ENCODE measurements at regions not wholly inside any gene's neighbourhood (a gene's known extent, or its start where the extent isn't known, plus 50 kb on each side); places are given as distances from the start of the nearest gene placed in this dataset.
A peak's percentile ranks its signal among the peaks of the same experiment; 100 is the strongest.

- Mint-ChIP-seq H3K36me3 (no peaks in the 10 kb centered on the region), H3K4me3 (no peak overlapping the region), H3K27ac (no peak overlapping the region), H3K4me1 (peaks cover 15% of the 10 kb centered on the region), H3K9me3 (peaks cover 6% of the 10 kb centered on the region), H3K27me3 (ENCODE audit: insufficient read depth, low read depth) (no peaks in the 10 kb centered on the region)
- Histone ChIP-seq H3K4me2 (no peak overlapping the region), H3K27me3 (no peaks in the 10 kb centered on the region), H3K4me1 (peaks cover 23% of the 10 kb centered on the region), H3K27ac (no peak overlapping the region), H3K4me3 (no peak overlapping the region), H3K9me3 (ENCODE audit: low read depth) (no peaks in the 10 kb centered on the region), H2AFZ (replicated peaks) (peak overlapping the region; percentile 77), H4K20me1 (ENCODE audit: low read depth) (no peaks in the 10 kb centered on the region), H3K79me2 (ENCODE audit: low read depth) (no peaks in the 10 kb centered on the region), H3K9ac (no peak overlapping the region), H3F3A (ENCODE audit: low read depth) (no peaks in the 10 kb centered on the region), H3K36me3 (no peaks in the 10 kb centered on the region)
- DNase-seq (ENCODE audit: low spot score), result no peak
- no peak for TF ChIP-seq EZH2 (IDR thresholded peaks at IDR 0.05)
- no peak for TF ChIP-seq EZH2phosphoT487 (IDR thresholded peaks at IDR 0.05)
Measured at GRCh38 chr14:65926504-65926903, 514.0 kb downstream of the FUT8 start.

GRCh38 chr14:65926935-65927700, 514.6 kb downstream of the FUT8 start:
- Mint-ChIP-seq H3K9me3 (peaks cover 6% of the 10 kb centered on the region), H3K4me1 (peaks cover 15% of the 10 kb centered on the region), H3K4me3 (no peak overlapping the region), H3K27me3 (ENCODE audit: insufficient read depth, low read depth) (no peaks in the 10 kb centered on the region), H3K27ac (peak overlapping the region; percentile 3), H3K36me3 (no peaks in the 10 kb centered on the region)
- Histone ChIP-seq H3K4me1 (peaks cover 23% of the 10 kb centered on the region), H2AFZ (replicated peaks) (peak overlapping the region; percentile 77), H3F3A (ENCODE audit: low read depth) (no peaks in the 10 kb centered on the region), H4K20me1 (ENCODE audit: low read depth) (no peaks in the 10 kb centered on the region), H3K79me2 (ENCODE audit: low read depth) (no peaks in the 10 kb centered on the region), H3K4me2 (peak overlapping the region; percentile 20), H3K4me3 (no peak overlapping the region), H3K9me3 (ENCODE audit: low read depth) (no peaks in the 10 kb centered on the region), H3K9ac (no peak overlapping the region), H3K27me3 (no peaks in the 10 kb centered on the region), H3K27ac (no peak overlapping the region), H3K36me3 (no peaks in the 10 kb centered on the region)
- no peak for DNase-seq (ENCODE audit: low spot score)
- TF ChIP-seq EZH2 (IDR thresholded peaks at IDR 0.05) (no peak), EZH2phosphoT487 (IDR thresholded peaks at IDR 0.05) (no peak)
- TF ChIP-seq, protein P1, sequence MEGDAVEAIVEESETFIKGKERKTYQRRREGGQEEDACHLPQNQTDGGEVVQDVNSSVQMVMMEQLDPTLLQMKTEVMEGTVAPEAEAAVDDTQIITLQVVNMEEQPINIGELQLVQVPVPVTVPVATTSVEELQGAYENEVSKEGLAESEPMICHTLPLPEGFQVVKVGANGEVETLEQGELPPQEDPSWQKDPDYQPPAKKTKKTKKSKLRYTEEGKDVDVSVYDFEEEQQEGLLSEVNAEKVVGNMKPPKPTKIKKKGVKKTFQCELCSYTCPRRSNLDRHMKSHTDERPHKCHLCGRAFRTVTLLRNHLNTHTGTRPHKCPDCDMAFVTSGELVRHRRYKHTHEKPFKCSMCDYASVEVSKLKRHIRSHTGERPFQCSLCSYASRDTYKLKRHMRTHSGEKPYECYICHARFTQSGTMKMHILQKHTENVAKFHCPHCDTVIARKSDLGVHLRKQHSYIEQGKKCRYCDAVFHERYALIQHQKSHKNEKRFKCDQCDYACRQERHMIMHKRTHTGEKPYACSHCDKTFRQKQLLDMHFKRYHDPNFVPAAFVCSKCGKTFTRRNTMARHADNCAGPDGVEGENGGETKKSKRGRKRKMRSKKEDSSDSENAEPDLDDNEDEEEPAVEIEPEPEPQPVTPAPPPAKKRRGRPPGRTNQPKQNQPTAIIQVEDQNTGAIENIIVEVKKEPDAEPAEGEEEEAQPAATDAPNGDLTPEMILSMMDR (IDR thresholded peaks at IDR 0.05), result no peak

GRCh38 chr14:65927931-65928356, 515.4 kb downstream of the FUT8 start:
- no peak overlapping the region for H3K4me3 ChIP-seq

DNA sequence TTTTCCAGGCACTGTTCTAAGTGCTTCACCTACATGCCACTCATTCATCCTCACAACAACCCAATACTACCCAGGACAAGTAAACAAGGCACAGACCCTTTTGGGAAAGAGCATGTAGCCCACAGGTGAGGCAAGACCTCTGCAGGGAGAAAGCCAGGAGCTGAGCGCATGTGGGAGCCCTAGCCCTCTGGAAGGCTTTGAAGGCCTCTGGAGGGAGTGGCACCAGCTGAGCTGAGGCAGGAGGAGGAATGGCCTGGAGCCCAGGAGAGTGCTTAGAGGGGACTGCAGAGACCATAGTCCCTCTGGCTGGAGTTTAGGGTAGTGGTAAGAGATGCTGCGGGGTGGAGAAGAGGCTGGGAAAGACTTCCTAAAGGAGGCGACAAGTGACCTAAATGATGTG, 516.5 kb downstream of the FUT8 start:
- H3K4me3 Mint-ChIP-seq, result no peak overlapping the region
- no peak for DNase-seq (ENCODE audit: low spot score)
- H3K27ac Mint-ChIP-seq, result no peak overlapping the region
- H3K79me2 ChIP-seq (ENCODE audit: low read depth), result no peaks in the 10 kb centered on the region
- no peaks in the 10 kb centered on the region for H3K36me3 ChIP-seq
- no peak overlapping the region for H3K4me3 ChIP-seq
- peaks cover 23% of the 10 kb centered on the region for H3K4me1 ChIP-seq
- H3K27ac ChIP-seq, result no peak overlapping the region
- H3K27me3 ChIP-seq, result no peaks in the 10 kb centered on the region
- no peak overlapping the region for H3K9ac ChIP-seq
- TF ChIP-seq EZH2 (IDR thresholded peaks at IDR 0.05) (no peak), EZH2phosphoT487 (IDR thresholded peaks at IDR 0.05) (no peak)
- TF ChIP-seq, protein P1 (IDR thresholded peaks at IDR 0.05), result no peak
- no peaks in the 10 kb centered on the region for H3K36me3 Mint-ChIP-seq
- H4K20me1 ChIP-seq (ENCODE audit: low read depth), result no peaks in the 10 kb centered on the region
- H3F3A ChIP-seq (ENCODE audit: low read depth), result no peaks in the 10 kb centered on the region
- H3K4me2 ChIP-seq, result no peak overlapping the region
- H3K9me3 Mint-ChIP-seq, result peaks cover 6% of the 10 kb centered on the region
- H3K27me3 Mint-ChIP-seq (ENCODE audit: insufficient read depth, low read depth), result no peaks in the 10 kb centered on the region
- H3K4me1 Mint-ChIP-seq, result peaks cover 11% of the 10 kb centered on the region
- no peak overlapping the region for H2AFZ ChIP-seq (replicated peaks)
- no peaks in the 10 kb centered on the region for H3K9me3 ChIP-seq (ENCODE audit: low read depth)

More at GRCh38 chr14:65927931-65928356, 515.4 kb downstream of the FUT8 start:
- Mint-ChIP-seq H3K4me3 (no peak overlapping the region), H3K4me1 (peaks cover 15% of the 10 kb centered on the region), H3K27ac (no peak overlapping the region), H3K36me3 (no peaks in the 10 kb centered on the region), H3K9me3 (peaks cover 6% of the 10 kb centered on the region), H3K27me3 (ENCODE audit: insufficient read depth, low read depth) (no peaks in the 10 kb centered on the region)
- H4K20me1 ChIP-seq (ENCODE audit: low read depth), result no peaks in the 10 kb centered on the region
- H3F3A ChIP-seq (ENCODE audit: low read depth), result no peaks in the 10 kb centered on the region
- no peaks in the 10 kb centered on the region for H3K9me3 ChIP-seq (ENCODE audit: low read depth)
- no peak overlapping the region for H3K27ac ChIP-seq
- no peak for TF ChIP-seq EZH2phosphoT487 (IDR thresholded peaks at IDR 0.05)
- no peak for TF ChIP-seq EZH2 (IDR thresholded peaks at IDR 0.05)
- H3K79me2 ChIP-seq (ENCODE audit: low read depth), result no peaks in the 10 kb centered on the region
- DNase-seq (ENCODE audit: low spot score), result peak; percentile 34
- H2AFZ ChIP-seq (replicated peaks), result peak overlapping the region; percentile 77
- H3K36me3 ChIP-seq, result no peaks in the 10 kb centered on the region
- H3K9ac ChIP-seq, result no peak overlapping the region
- peak overlapping the region; percentile 20 for H3K4me2 ChIP-seq
- no peaks in the 10 kb centered on the region for H3K27me3 ChIP-seq
- H3K4me1 ChIP-seq, result peaks cover 23% of the 10 kb centered on the region

All from neural progenitor cell (in vitro differentiated cells).